A673 (cell line): ENCODE measurements at regions not wholly inside any gene's neighbourhood (a gene's known extent, or its start where the extent isn't known, plus 50 kb on each side); places are given as distances from the start of the nearest gene placed in this dataset.

Experiments
- BruUV-seq: library from RNA; stranded (reverse); fragments of 400-500 nt; replicated peaks from 2 replicates; lab custom pipeline; 2021; lab: Mats Ljungman, UMichigan
- CTCF ChIA-PET: fragments of 300-600 bp; sonication (Branson Sonifier 250); formaldehyde crosslinking; loops from one replicate; lab custom pipeline; 2022; ENCODE audit warnings: antibody characterized with exemption; lab: Charles Lee
- POLR2A ChIA-PET: fragments of 300-600 bp; sonication (Branson Sonifier 250); formaldehyde crosslinking; loops from one replicate; lab custom pipeline; 2022; ENCODE audit warnings: antibody characterized with exemption; ENCODE audit not compliant: low non-redundant PET; lab: Charles Lee
- DNase-seq: peaks from one replicate; pipeline ENCODE4 v3.0.0-alpha.2; 2015; ENCODE audit warnings: low spot score
- H3K27ac ChIP-seq: fragments of 200-600 bp; sonication (generic); 2 replicates; pipeline ENCODE4 v1.5.1; 2016; ENCODE audit warnings: mixed run types, low read depth, mild to moderate bottlenecking, mixed read lengths, antibody characterized with exemption, low read length; ENCODE audit not compliant: poor library complexity, severe bottlenecking
- H3K27me3 ChIP-seq: fragments of 200-600 bp; sonication (generic); replicated peaks from 2 replicates; pipeline ENCODE4 v1.6.1; 2017; ENCODE audit warnings: mixed run types, low read depth, mild to moderate bottlenecking, mixed read lengths, antibody characterized with exemption, low read length; ENCODE audit not compliant: insufficient read depth, poor library complexity
- H3K36me3 ChIP-seq: fragments of 200-600 bp; sonication (generic); 2 replicates; pipeline ENCODE4 v1.6.1; 2016; ENCODE audit warnings: mixed run types, mild to moderate bottlenecking, mixed read lengths, antibody characterized with exemption, low read length; ENCODE audit not compliant: insufficient read depth, poor library complexity, severe bottlenecking
- H3K4me1 ChIP-seq: fragments of 200-600 bp; sonication (generic); 2 replicates; pipeline ENCODE4 v1.6.1; 2017; ENCODE audit warnings: mixed run types, mild to moderate bottlenecking, mixed read lengths, antibody characterized with exemption, low read length; ENCODE audit not compliant: insufficient read depth, poor library complexity, severe bottlenecking
- H3K4me3 ChIP-seq: fragments of 200-600 bp; sonication (generic); 2 replicates; pipeline ENCODE4 v1.5.1; 2016; ENCODE audit warnings: low read depth, mixed run types, mild to moderate bottlenecking, mixed read lengths, low read length; ENCODE audit not compliant: poor library complexity, severe bottlenecking
- H3K9me3 ChIP-seq: fragments of 200-600 bp; sonication (generic); 2 replicates; pipeline ENCODE4 v1.6.1; 2016; ENCODE audit warnings: mixed run types, low read depth, mild to moderate bottlenecking, mixed read lengths, antibody characterized with exemption, low read length; ENCODE audit not compliant: poor library complexity, severe bottlenecking
- CTCF ChIP-seq: fragments of 300-800, 200-600 bp; sonication (generic); conservative IDR thresholded peaks from 2 replicates; pipeline ENCODE4 v1.5.1; 2017; ENCODE audit warnings: low read depth, mild to moderate bottlenecking, antibody characterized with exemption, low read length, moderate library complexity, mixed read lengths
- EZH2 ChIP-seq: fragments of 200-600 bp; sonication (generic); IDR thresholded peaks from 2 replicates; pipeline ENCODE4 v1.6.1; 2017; ENCODE audit warnings: borderline replicate concordance, low read depth, mild to moderate bottlenecking, mixed read lengths, antibody characterized with exemption, low read length; ENCODE audit not compliant: poor library complexity, severe bottlenecking
- intact Hi-C: fragments of 100-400 bp; cut with micrococcal nuclease; formaldehyde crosslinking; loops from one replicate; pipeline ENCODE4 v1.10.0; 2022; ENCODE audit not compliant: unreplicated experiment

GRCh38 chr20:40258931-40259330, 430.1 kb downstream of the MAFB start:
- ChIA-PET CTCF (no interaction called here), POLR2A (no interaction called here)
- TF ChIP-seq EZH2 (no peak), CTCF (no peak)
- Histone ChIP-seq H3K27me3 (no peaks in the 10 kb centered on the region), H3K4me3 (no peak overlapping the region), H3K9me3 (no peaks in the 10 kb centered on the region), H3K27ac (no peak overlapping the region), H3K36me3 (no peaks in the 10 kb centered on the region), H3K4me1 (peaks cover 10% of the 10 kb centered on the region)
- BruUV-seq, result no TSS peak
- DNase-seq, result no peak
- intact Hi-C loops, result loop anchor here (10.0 kb wide), 1 partner anchor 994 kb away; no protein-coding TSS in a partner anchor

- H3K9me3 ChIP-seq, result no peaks in the 10 kb centered on the region
- H3K36me3 ChIP-seq, result no peaks in the 10 kb centered on the region
- no peak overlapping the region for H3K4me3 ChIP-seq
- H3K27ac ChIP-seq, result no peak overlapping the region
- intact Hi-C loops, result loop anchor here (10.0 kb wide), 1 partner anchor 993 kb away; no protein-coding TSS in a partner anchor
- TF ChIP-seq EZH2 (no peak), CTCF (no peak)
- CTCF ChIA-PET, result no interaction called here
- peaks cover 15% of the 10 kb centered on the region for H3K4me1 ChIP-seq
- BruUV-seq, result no TSS peak
- H3K27me3 ChIP-seq, result no peaks in the 10 kb centered on the region
- POLR2A ChIA-PET, result no interaction called here
- no peak for DNase-seq
These were observed 431.3 kb downstream of the MAFB start for GRCh38 chr20:40257763-40258162.

- H3K4me1 ChIP-seq, result peaks cover 15% of the 10 kb centered on the region
- ChIA-PET POLR2A (no interaction called here), CTCF (no interaction called here)
- intact Hi-C loops, result loop anchor here (10.0 kb wide), 1 partner anchor 991 kb away; no protein-coding TSS in a partner anchor
- BruUV-seq, result no TSS peak
- TF ChIP-seq CTCF (peak; percentile 23; the same call in 1 of the 2 replicates), EZH2 (no peak)
- H3K4me3 ChIP-seq, result no peak overlapping the region
- no peaks in the 10 kb centered on the region for H3K9me3 ChIP-seq
- H3K36me3 ChIP-seq, result no peaks in the 10 kb centered on the region
- no peak overlapping the region for H3K27ac ChIP-seq
- no peaks in the 10 kb centered on the region for H3K27me3 ChIP-seq
- DNase-seq, result no peak
These were observed 433.7 kb downstream of the MAFB start for GRCh38 chr20:40255365-40255764.
